ENCODE measurements at regions not wholly inside any gene's neighbourhood (a gene's known extent, or its start where the extent isn't known, plus 50 kb on each side); places are given as distances from the start of the nearest gene placed in this dataset.

DNA sequence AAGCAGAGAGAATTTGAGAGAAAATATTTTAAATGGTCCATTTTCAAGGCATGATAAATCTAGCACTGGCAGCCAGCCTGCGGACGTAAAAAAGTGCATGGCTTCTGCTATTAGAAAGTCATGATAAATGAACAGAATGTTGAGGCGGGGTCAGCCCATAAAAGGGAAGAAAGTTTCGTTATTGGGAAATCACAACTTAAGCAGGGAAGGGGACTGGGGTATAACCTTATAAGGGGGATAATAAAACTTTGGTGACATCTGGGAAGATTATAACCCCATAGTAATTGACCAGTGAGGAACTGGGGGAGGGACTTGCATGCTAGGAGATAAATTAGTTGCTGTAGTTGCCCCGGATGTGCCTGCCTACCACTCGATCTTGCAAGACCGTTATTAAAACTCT is 88.4 kb upstream of the PLSCR4 start:
- H3K36me3 ChIP-seq (ENCODE audit: insufficient read depth, low read length) = no peaks in the 10 kb centered on the region
- H3K79me2 ChIP-seq (ENCODE audit: insufficient read depth, low read length) = no peaks in the 10 kb centered on the region
- H3K9ac ChIP-seq (ENCODE audit: low read depth, low read length) = no peak overlapping the region
- DNase-seq (no peak), ATAC-seq (ENCODE audit: insufficient read depth, low read depth) (no peak)
- H3K4me1 ChIP-seq (ENCODE audit: insufficient read depth, low read length) = no peaks in the 10 kb centered on the region
- no peak overlapping the region for H2AFZ ChIP-seq (ENCODE audit: low read depth, low read length)
- H3K4me3 ChIP-seq (ENCODE audit: low read depth in 1 of 2, low read length in 2 of 2) = no peak overlapping the region
- no peak overlapping the region for H3K27ac ChIP-seq (ENCODE audit: low read length)
- H3K9me3 ChIP-seq (ENCODE audit: insufficient read depth, low read length, severe bottlenecking) = no peaks in the 10 kb centered on the region
- no peaks in the 10 kb centered on the region for H4K20me1 ChIP-seq (ENCODE audit: insufficient read depth, low read length)
- no peak for TF ChIP-seq EZH2 (IDR thresholded peaks at IDR 0.05; ENCODE audit: borderline replicate concordance, low read depth, low read length, severe bottlenecking)
- TF ChIP-seq, protein P1, sequence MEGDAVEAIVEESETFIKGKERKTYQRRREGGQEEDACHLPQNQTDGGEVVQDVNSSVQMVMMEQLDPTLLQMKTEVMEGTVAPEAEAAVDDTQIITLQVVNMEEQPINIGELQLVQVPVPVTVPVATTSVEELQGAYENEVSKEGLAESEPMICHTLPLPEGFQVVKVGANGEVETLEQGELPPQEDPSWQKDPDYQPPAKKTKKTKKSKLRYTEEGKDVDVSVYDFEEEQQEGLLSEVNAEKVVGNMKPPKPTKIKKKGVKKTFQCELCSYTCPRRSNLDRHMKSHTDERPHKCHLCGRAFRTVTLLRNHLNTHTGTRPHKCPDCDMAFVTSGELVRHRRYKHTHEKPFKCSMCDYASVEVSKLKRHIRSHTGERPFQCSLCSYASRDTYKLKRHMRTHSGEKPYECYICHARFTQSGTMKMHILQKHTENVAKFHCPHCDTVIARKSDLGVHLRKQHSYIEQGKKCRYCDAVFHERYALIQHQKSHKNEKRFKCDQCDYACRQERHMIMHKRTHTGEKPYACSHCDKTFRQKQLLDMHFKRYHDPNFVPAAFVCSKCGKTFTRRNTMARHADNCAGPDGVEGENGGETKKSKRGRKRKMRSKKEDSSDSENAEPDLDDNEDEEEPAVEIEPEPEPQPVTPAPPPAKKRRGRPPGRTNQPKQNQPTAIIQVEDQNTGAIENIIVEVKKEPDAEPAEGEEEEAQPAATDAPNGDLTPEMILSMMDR (IDR thresholded peaks at IDR 0.05; ENCODE audit: borderline replicate concordance, extremely low read depth, low read length, poor library complexity, severe bottlenecking) = no peak
- H3K27me3 ChIP-seq (ENCODE audit: insufficient read depth, low read length, poor library complexity) = no peaks in the 10 kb centered on the region
- no peak overlapping the region for H3K4me2 ChIP-seq (ENCODE audit: insufficient read depth, low read length)

DNA sequence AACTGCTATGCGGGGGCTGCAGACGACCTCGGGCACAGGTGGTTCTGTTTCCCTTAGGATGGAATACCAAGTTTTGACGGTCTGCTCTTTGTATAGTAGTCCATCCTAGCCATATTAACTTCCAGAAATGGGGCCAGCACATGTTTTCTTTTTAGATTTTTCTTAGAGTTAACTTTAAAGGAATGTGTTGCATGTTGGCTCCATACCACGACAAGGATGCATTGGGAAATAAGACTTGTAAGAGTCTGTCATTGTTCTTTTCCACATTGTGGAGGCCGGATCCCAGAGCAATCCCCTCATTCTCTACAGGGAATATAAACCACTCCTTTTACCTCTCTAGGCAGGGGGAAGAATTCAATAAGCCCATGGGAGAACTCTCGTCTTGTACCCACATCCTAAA is 87.1 kb upstream of the PLSCR4 start:
- no peak overlapping the region for H3K27ac ChIP-seq (ENCODE audit: low read length)
- no peaks in the 10 kb centered on the region for H3K36me3 ChIP-seq (ENCODE audit: insufficient read depth, low read length)
- no peaks in the 10 kb centered on the region for H3K27me3 ChIP-seq (ENCODE audit: insufficient read depth, low read length, poor library complexity)
- no peak overlapping the region for H3K9ac ChIP-seq (ENCODE audit: low read depth, low read length)
- DNase-seq = no peak
- no peak overlapping the region for H3K4me2 ChIP-seq (ENCODE audit: insufficient read depth, low read length)
- TF ChIP-seq, protein P1 (IDR thresholded peaks at IDR 0.05; ENCODE audit: borderline replicate concordance, extremely low read depth, low read length, poor library complexity, severe bottlenecking) = no peak
- H3K4me1 ChIP-seq (ENCODE audit: insufficient read depth, low read length) = no peaks in the 10 kb centered on the region
- no peaks in the 10 kb centered on the region for H4K20me1 ChIP-seq (ENCODE audit: insufficient read depth, low read length)
- no peaks in the 10 kb centered on the region for H3K79me2 ChIP-seq (ENCODE audit: insufficient read depth, low read length)
- H3K4me3 ChIP-seq (ENCODE audit: low read depth in 1 of 2, low read length in 2 of 2) = no peak overlapping the region
- no peak overlapping the region for H2AFZ ChIP-seq (ENCODE audit: low read depth, low read length)
- no peaks in the 10 kb centered on the region for H3K9me3 ChIP-seq (ENCODE audit: insufficient read depth, low read length, severe bottlenecking)
- ATAC-seq (ENCODE audit: insufficient read depth, low read depth) = no peak

DNA sequence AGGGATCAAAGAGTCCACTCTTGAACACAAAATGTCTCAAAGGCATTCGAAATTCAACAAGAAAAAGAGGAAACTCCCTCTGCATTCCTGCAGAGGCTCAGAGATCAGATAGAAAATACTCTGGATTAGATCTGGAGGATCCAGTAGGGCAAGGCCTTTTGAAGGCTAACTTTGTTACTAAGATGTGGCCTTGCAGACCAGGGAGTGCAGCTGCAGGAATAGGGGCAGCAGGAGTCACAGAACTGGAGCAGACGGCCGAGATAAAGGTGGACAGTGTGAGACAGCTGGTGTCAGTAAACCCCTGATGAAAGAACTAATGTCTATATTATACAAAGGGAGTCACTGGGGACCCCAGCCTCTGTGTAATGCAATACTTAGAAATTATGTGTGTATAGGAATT is 84.5 kb upstream of the PLSCR4 start:
- Histone ChIP-seq H3K4me3 (ENCODE audit: low read depth in 1 of 2, low read length in 2 of 2) (no peak overlapping the region), H3K4me2 (ENCODE audit: insufficient read depth, low read length) (no peak overlapping the region), H3K4me1 (ENCODE audit: insufficient read depth, low read length) (no peaks in the 10 kb centered on the region), H3K9ac (ENCODE audit: low read depth, low read length) (no peak overlapping the region), H3K9me3 (ENCODE audit: insufficient read depth, low read length, severe bottlenecking) (no peaks in the 10 kb centered on the region), H3K79me2 (ENCODE audit: insufficient read depth, low read length) (no peaks in the 10 kb centered on the region), H2AFZ (ENCODE audit: low read depth, low read length) (no peak overlapping the region), H4K20me1 (ENCODE audit: insufficient read depth, low read length) (no peaks in the 10 kb centered on the region), H3K27me3 (ENCODE audit: insufficient read depth, low read length, poor library complexity) (no peaks in the 10 kb centered on the region), H3K27ac (ENCODE audit: low read length) (no peak overlapping the region), H3K36me3 (ENCODE audit: insufficient read depth, low read length) (no peaks in the 10 kb centered on the region)
- no peak for DNase-seq
- ATAC-seq (ENCODE audit: insufficient read depth, low read depth) = no peak
- TF ChIP-seq, protein P1 (IDR thresholded peaks at IDR 0.05; ENCODE audit: borderline replicate concordance, extremely low read depth, low read length, poor library complexity, severe bottlenecking) = no peak

DNA sequence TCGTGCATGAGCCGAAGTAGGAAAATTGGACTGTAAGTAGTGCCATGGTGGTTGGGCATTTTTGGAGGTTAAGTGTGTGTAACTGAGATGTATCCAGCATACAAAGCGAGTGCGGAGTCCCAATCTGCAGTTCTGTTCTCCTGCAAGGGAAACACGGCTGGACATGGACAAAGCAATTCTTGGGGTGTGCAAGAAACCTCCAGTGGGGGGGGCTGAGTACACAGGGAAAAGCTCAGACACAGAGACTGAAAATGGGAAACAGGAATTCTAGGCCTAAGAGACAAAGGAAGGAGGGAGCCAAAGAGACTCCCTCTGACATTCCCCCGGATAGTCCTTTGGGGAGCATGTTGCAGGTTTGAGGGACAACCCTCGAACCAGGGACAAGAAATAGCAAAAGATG is 83.2 kb upstream of the PLSCR4 start:
- H4K20me1 ChIP-seq (ENCODE audit: insufficient read depth, low read length) = no peaks in the 10 kb centered on the region
- H3K4me1 ChIP-seq (ENCODE audit: insufficient read depth, low read length) = no peaks in the 10 kb centered on the region
- ATAC-seq (ENCODE audit: insufficient read depth, low read depth) = no peak
- no peaks in the 10 kb centered on the region for H3K36me3 ChIP-seq (ENCODE audit: insufficient read depth, low read length)
- no peak overlapping the region for H3K9ac ChIP-seq (ENCODE audit: low read depth, low read length)
- no peaks in the 10 kb centered on the region for H3K79me2 ChIP-seq (ENCODE audit: insufficient read depth, low read length)
- TF ChIP-seq EZH2 (IDR thresholded peaks at IDR 0.05; ENCODE audit: borderline replicate concordance, low read depth, low read length, severe bottlenecking) = no peak
- TF ChIP-seq, protein P1 (IDR thresholded peaks at IDR 0.05; ENCODE audit: borderline replicate concordance, extremely low read depth, low read length, poor library complexity, severe bottlenecking) = no peak
- DNase-seq = no peak
- H3K9me3 ChIP-seq (ENCODE audit: insufficient read depth, low read length, severe bottlenecking) = no peaks in the 10 kb centered on the region
- H3K27me3 ChIP-seq (ENCODE audit: insufficient read depth, low read length, poor library complexity) = no peaks in the 10 kb centered on the region
- H3K4me3 ChIP-seq (ENCODE audit: low read depth in 1 of 2, low read length in 2 of 2) = no peak overlapping the region
- no peak overlapping the region for H3K27ac ChIP-seq (ENCODE audit: low read length)
- H3K4me2 ChIP-seq (ENCODE audit: insufficient read depth, low read length) = no peak overlapping the region
- no peak overlapping the region for H2AFZ ChIP-seq (ENCODE audit: low read depth, low read length)

All from DND-41 (cell line).